Suppressor macrophage treated with lipopolysaccharide for 4 hours (primary cell): ENCODE measurements at regions not wholly inside any gene's neighbourhood (a gene's known extent, or its start where the extent isn't known, plus 50 kb on each side); places are given as distances from the start of the nearest gene placed in this dataset.

Experiments
- DNase-seq: peaks from one replicate; pipeline ENCODE4 v3.0.0-alpha.2; 2020

- DNase-seq = no peak
These were observed 333.4 kb upstream of the RAB6C start for GRCh38 chr2:129646107-129646506.

GRCh38 chr2:129653246-129653645 is 326.2 kb upstream of the RAB6C start:
- no peak for DNase-seq

DNA sequence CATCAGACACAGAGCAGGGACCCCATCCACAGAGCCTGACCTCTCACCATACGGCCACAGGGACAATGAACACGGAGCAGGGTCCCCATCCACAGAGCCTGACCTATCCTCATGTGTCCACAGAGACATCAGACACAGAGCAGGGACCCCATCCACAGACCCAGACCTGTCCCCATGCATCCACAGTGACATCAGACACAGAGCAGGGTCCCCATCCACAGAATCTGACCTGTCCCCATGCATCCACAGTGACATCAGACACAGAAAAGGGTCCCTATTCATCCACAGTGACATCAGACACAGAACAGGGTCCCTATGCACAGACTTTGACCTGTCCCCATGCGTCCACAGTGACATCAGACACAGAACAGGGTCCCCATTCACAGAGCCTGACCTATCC is 325.1 kb upstream of the RAB6C start:
- no peak for DNase-seq

GRCh38 chr2:129656081-129656598 is 323.3 kb upstream of the RAB6C start:
- DNase-seq = no peak

DNA sequence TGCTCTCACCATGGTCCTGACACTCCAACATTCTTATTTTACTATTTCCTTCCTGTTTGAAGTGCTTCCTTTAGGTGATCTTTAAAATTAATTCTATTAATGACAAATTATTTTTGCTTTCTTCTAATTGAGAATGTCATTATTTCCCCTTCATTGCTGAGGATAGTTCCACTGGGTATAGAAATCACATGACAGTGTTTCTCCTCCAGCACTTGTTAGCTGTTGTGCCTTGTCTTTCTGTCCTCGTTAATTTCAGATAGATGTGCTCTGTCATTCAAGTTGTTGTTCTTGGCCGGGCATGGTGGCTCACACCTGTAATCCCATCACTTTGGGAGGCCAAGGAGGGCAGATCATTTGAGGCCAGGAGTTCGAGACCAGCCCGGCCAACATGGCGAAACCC is 321.0 kb upstream of the RAB6C start:
- no peak for DNase-seq

GRCh38 chr2:129661935-129662334 is 317.5 kb upstream of the RAB6C start:
- no peak for DNase-seq

GRCh38 chr2:129667577-129667976 is 311.9 kb upstream of the RAB6C start:
- no peak for DNase-seq

DNA sequence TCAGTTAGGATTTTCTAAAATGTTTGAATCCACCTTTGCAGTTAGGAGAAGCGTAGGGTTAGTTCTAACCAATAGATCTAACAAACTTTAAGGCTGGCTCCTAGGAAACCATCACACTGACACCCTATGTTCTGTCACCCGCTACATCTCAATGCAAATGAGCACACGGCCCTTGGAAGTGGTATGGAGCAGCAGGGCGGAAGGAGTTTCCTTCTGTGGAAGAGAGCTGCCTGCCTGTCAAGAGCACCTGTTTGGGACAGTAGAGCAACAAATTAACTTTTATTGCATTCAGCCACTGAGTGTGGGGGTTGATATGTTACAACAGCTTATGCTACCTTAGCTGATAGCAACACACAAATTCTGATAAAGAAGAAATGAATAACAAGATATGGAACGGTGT is 306.9 kb upstream of the RAB6C start:
- DNase-seq = no peak

DNA sequence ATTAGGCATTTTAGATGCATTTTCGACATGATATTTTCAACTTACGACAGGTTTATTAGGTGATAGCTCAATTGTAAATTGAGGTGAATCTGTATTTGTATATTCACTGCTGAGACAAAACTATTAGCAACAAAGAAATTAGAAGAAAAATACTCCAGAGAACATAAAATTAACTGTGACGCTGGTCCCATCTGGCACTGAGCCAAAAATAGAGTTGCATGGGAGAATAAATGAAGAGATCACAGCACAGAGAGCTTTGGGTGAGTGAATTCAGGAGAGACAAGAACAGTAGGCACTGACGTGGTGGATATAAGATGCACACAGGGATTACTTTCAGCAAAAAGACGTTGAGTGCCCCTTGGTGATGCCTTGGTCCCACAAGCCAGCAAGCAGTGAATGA is 306.2 kb upstream of the RAB6C start:
- no peak for DNase-seq

DNA sequence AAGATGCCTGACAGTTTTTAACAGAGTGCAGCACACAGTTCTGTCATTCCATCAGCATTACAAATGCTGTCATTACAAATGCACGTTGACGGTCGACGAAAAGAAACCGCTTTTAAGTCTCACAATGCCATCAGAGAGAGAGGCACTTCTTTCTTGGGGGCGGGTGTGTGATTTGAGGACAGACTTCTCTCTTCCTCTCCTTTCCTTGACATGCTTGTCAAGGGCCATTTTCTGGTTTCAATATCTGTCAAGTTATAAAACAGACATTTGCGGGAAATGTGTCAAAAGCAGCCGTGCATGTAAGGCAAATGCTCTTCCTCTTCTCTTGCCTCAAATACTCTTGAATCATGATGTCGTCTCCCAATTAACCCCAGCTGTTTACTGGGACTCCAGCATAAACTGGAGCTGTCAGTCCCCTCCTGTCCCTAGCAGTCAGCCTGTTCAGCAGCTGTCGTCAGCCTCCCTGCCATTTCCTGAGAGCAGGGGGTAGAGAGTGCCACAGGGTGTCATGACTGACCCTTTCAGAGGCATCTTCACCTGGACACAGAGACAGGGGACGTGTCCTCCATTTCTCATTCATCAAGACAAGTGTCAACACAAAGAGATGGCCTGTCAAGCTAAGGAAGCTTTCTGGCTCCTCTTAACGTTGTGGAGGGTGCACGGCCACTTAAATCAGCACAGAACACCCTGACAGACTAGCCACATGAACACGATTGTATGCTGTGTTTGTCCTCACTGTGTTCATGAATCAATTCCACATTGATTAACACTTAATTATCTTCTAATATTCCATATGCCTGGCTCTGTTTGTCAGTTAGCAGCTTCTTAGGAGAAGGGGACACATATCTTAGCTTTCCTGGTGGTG is 305.4 kb upstream of the RAB6C start:
- DNase-seq = no peak

DNA sequence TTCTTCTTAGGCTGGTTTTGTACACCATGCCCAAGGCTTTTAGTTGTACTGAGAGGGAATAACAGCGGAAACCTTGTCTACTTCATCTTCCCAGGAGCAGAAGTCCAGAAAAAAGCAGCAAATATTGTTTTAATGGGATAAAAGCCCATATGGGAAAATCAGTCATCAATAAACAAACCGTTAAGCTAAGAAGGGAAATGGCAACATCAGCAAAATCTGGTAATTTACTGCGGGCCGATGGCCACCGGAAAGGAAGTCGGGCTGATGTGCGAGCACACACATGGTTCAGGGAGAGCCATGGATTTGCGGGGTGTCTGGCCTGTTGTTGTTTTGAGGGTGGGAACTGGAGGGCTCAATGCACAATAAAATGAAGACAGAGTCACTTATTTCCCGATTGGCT is 300.7 kb upstream of the RAB6C start:
- no peak for DNase-seq

- DNase-seq = no peak
These were observed 297.7 kb upstream of the RAB6C start for GRCh38 chr2:129681788-129682187.

DNA sequence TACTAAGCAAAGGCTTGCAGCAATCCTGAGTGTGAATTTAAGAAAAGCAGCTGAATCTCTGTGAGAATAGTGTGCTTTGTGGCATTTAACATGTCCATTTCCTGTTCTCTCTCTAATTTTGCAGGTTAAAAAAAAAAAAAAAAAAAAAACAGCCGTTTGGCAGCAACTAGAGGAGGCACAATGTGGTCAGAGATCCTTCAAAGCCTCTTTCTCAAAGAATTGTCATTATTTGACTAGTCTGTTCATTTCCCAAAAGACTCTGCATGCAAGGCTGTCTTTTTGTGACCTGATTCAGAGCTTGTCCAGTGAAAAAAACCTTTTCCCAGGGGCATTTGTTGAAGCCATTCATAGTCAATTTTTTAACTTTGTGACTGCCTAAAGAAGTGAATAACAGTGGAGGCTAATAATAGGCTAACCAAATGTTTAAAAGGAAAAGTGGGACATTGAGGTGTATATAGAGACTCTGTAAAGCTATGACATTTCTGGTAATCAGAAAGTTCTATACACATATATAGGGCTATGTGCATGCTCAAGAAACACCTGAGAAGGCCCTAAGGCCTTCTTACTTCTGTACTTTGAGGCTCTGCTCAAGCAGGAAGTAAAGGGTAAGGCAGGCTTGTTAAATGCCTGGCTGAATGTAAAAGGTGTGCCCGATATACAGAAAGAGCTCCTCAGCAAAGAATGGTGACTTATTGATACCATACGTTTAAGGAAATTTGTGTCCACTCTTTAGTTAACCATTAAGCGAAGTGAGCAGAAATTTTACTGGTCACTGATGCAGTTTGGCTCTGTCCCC is 289.6 kb upstream of the RAB6C start:
- DNase-seq = no peak

DNA sequence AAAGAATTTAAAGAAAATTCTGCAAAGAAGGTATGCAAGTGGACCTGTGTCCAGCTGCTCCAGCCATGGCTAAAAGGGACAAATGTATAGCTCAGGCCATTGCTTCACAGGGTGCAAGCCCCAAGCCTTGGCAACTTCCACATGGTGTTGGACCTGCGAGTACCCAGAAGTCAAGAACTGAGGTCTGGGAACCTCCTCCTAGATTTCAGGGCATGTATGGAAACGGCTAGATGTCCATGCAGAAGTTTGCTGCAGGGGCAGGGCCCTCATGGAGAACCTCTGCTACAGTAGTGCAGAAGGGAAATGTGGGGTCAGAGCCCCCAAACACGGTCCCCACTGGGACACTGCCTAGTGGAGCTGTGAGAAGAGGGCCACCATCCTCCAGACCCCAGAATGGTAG is 284.0 kb upstream of the RAB6C start:
- no peak for DNase-seq

DNA sequence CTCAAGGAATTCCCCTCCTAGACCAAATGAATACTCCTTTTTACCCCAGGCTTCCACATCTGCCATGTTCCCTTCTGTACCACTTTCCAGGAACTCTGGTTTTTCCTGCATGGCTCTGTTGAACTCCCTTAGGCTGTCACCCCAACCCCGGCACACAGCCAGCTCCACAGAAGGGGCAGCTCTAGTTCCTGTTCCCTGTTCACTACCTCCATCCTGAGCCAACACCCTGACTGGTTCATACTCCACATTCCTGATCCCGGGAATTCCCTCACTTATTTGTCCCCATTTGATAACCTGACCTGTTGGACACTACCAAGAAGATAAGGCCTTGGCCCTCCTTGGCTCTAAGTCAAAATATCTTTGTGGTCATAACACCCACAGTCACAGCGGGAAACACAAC is 280.9 kb upstream of the RAB6C start:
- no peak for DNase-seq

DNA sequence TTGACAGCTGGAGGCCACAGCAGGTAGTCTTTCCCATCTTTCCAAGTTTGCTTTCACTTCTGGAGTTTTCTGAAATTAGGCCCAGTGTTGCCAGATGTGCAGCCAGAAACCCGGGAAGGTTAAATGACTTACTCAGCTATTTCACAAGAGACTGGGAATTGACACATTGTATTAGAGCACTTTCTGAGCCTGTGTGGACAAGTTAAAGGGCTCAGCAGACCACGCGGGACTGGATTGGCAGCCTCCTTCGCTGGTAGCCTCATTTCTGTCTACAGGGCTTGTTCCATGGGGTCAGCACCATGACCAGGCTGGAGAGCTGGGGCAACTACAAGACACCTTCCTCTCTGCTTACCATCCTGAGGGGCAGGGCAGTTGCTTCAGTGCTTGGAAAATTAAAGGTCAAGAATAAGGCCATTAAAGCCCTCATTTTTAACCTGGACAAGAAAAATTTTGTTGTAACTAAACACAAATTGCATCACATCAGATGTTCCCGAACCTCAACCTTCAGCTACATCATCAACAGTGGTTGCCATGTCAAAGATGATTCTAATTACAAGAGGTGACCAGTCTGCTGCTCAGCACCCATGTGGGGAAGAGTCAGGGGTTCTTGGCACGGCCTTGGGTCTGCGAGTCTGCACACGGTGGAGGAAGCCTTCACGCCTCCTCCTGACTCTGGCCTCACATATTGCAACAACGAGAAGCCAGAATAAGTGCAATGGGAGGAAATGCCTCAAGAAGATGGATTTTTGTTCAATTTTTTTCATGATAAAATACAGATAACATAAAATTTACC is 279.5 kb upstream of the RAB6C start:
- no peak for DNase-seq

GRCh38 chr2:129702416-129703176 is 276.9 kb upstream of the RAB6C start:
- no peak for DNase-seq

DNA sequence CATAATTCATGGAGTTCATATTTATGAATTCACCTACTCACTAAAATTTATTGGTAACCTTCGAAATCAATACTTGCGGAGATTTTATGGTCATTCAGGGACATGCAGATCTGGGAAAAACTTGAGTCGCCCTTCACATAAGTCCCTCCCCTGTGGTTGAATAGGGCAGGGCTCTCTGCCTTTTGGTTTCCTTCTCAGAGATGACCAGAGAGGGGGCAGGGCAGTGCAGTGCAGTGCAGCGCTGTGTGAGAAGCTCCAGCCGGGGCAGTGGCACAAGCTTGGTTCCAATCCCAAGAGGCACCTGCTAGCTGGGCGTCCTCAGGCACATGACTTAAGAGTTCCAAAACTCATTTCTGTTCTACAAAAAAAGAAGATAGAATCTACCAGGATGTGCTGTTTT is 274.4 kb upstream of the RAB6C start:
- DNase-seq = no peak

DNA sequence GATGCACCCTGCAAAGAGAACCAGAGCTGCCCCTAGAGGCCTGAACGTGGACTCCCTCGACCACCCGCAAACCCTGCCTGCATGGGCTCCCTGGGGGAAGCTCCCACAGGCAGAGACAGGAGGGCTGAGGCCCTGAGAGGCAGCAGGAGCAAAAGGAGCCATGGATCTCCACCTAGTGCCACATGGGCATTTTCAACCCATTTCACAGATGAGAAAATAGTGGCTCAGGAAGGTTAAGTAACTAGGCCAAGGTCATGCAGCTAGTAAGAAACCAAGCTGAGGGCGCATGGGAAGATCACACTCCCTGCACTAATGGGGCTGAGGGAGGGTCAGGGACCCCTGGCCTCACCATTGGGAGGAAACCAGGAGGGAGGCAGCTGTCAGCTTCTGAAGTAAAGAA is 271.7 kb upstream of the RAB6C start:
- no peak for DNase-seq

- DNase-seq = no peak
These were observed 271.1 kb upstream of the RAB6C start for GRCh38 chr2:129708221-129708967.
